SJSA1 (cell line): ENCODE measurements at regions not wholly inside any gene's neighbourhood (a gene's known extent, or its start where the extent isn't known, plus 50 kb on each side); places are given as distances from the start of the nearest gene placed in this dataset.

Experiments used
- DNase-seq, 2 experiments: peaks; one replicate each; pipeline ENCODE4 v3.0.0-alpha.2; 2015 to 2020; ENCODE audit warnings: low spot score in 2 of 2, low read depth in 1 of 2
- H3K27ac ChIP-seq: fragments of 250-450 bp; sonication (Bioruptor Pico); 2 replicates; pipeline ENCODE4 v1.5.1; 2020; ENCODE audit warnings: mild to moderate bottlenecking, moderate library complexity
- H3K27me3 ChIP-seq: fragments of 250-450 bp; sonication (Bioruptor Pico); replicated peaks from 2 replicates; pipeline ENCODE4 v1.5.1; 2020; ENCODE audit warnings: mild to moderate bottlenecking, moderate library complexity
- H3K36me3 ChIP-seq: fragments of 250-450 bp; sonication (Bioruptor Pico); 2 replicates; pipeline ENCODE4 v1.5.1; 2020; ENCODE audit warnings: mild to moderate bottlenecking
- H3K4me1 ChIP-seq: fragments of 250-450 bp; sonication (Bioruptor Pico); replicated peaks from 2 replicates; pipeline ENCODE4 v1.6.1; 2021; ENCODE audit warnings: mild to moderate bottlenecking
- H3K4me3 ChIP-seq: fragments of 250-450 bp; sonication (Bioruptor Pico); 2 replicates; pipeline ENCODE4 v1.5.1; 2020; ENCODE audit warnings: mild to moderate bottlenecking
- H3K9me3 ChIP-seq: fragments of 250-450 bp; sonication (Bioruptor Pico); replicated peaks from 2 replicates; pipeline ENCODE4 v1.5.1; 2020; ENCODE audit warnings: mild to moderate bottlenecking

GRCh38 chr1:60596791-60597750 is 485.3 kb upstream of the NFIA start:
- Histone ChIP-seq H3K4me3 (no peak overlapping the region), H3K36me3 (no peaks in the 10 kb centered on the region), H3K27me3 (no peaks in the 10 kb centered on the region), H3K27ac (peak overlapping the region; percentile 37), H3K9me3 (peaks cover 10% of the 10 kb centered on the region), H3K4me1 (peaks cover 17% of the 10 kb centered on the region)
- DNase-seq: peak in 1 of 2 experiments; percentile 6

- Histone ChIP-seq H3K36me3 (no peaks in the 10 kb centered on the region), H3K27ac (no peak overlapping the region), H3K4me3 (no peak overlapping the region), H3K4me1 (peaks cover 4% of the 10 kb centered on the region), H3K9me3 (peaks cover 9% of the 10 kb centered on the region), H3K27me3 (no peaks in the 10 kb centered on the region)
- DNase-seq: no peak
These were observed 490.8 kb upstream of the NFIA start for GRCh38 chr1:60591583-60591982.

- H3K4me3 ChIP-seq: no peak overlapping the region
- no peak overlapping the region for H3K27ac ChIP-seq
- DNase-seq: no peak
- H3K27me3 ChIP-seq: no peaks in the 10 kb centered on the region
- no peaks in the 10 kb centered on the region for H3K4me1 ChIP-seq
- 0 out of 2 replicates have a peak, but pooled peaks cover 3% of the 10 kb centered on the region for H3K9me3 ChIP-seq
- H3K36me3 ChIP-seq: no peaks in the 10 kb centered on the region
These were observed 492.4 kb upstream of the NFIA start for GRCh38 chr1:60589916-60590315.

- Histone ChIP-seq H3K9me3 (peaks cover 6% of the 10 kb centered on the region; the same call in 1 of the 2 replicates), H3K27ac (no peak overlapping the region), H3K27me3 (no peaks in the 10 kb centered on the region), H3K4me3 (no peak overlapping the region), H3K36me3 (no peaks in the 10 kb centered on the region), H3K4me1 (no peaks in the 10 kb centered on the region)
- no peak for DNase-seq
These were observed 493.2 kb upstream of the NFIA start for GRCh38 chr1:60589046-60589748.

GRCh38 chr1:60584371-60584770 is 498.0 kb upstream of the NFIA start:
- no peak overlapping the region for H3K4me3 ChIP-seq
- no peak overlapping the region for H3K27ac ChIP-seq
- no peaks in the 10 kb centered on the region for H3K36me3 ChIP-seq
- DNase-seq: no peak
- H3K27me3 ChIP-seq: no peaks in the 10 kb centered on the region
- H3K9me3 ChIP-seq: peaks cover 3% of the 10 kb centered on the region; the same call in 1 of the 2 replicates
- H3K4me1 ChIP-seq: no peaks in the 10 kb centered on the region

- Histone ChIP-seq H3K27me3 (no peaks in the 10 kb centered on the region), H3K4me1 (no peaks in the 10 kb centered on the region), H3K36me3 (no peaks in the 10 kb centered on the region), H3K27ac (no peak overlapping the region), H3K4me3 (no peak overlapping the region), H3K9me3 (peaks cover 3% of the 10 kb centered on the region; the same call in 1 of the 2 replicates)
- no peak for DNase-seq
These were observed 498.7 kb upstream of the NFIA start for GRCh38 chr1:60583696-60584095.

- no peaks in the 10 kb centered on the region for H3K27me3 ChIP-seq
- H3K27ac ChIP-seq: no peak overlapping the region
- H3K9me3 ChIP-seq: peaks cover 3% of the 10 kb centered on the region; the same call in 1 of the 2 replicates
- H3K4me1 ChIP-seq: no peaks in the 10 kb centered on the region
- no peak for DNase-seq
- H3K4me3 ChIP-seq: no peak overlapping the region
- no peaks in the 10 kb centered on the region for H3K36me3 ChIP-seq
These were observed 500.7 kb upstream of the NFIA start for GRCh38 chr1:60581455-60582220.

GRCh38 chr1:60577029-60577428 is 503.5 kb upstream of the C1orf87 start:
- no peaks in the 10 kb centered on the region for H3K27me3 ChIP-seq
- peaks cover 16% of the 10 kb centered on the region for H3K4me1 ChIP-seq
- no peak overlapping the region for H3K27ac ChIP-seq
- DNase-seq: no peak
- no peaks in the 10 kb centered on the region for H3K36me3 ChIP-seq
- H3K4me3 ChIP-seq: no peak overlapping the region
- no peaks in the 10 kb centered on the region; the same call in 1 of the 2 replicates for H3K9me3 ChIP-seq

- Histone ChIP-seq H3K4me3 (no peak overlapping the region), H3K36me3 (no peaks in the 10 kb centered on the region), H3K9me3 (no peaks in the 10 kb centered on the region), H3K27ac (no peak overlapping the region), H3K4me1 (peaks cover 16% of the 10 kb centered on the region), H3K27me3 (no peaks in the 10 kb centered on the region)
- no peak for DNase-seq
These were observed 501.9 kb upstream of the C1orf87 start for GRCh38 chr1:60575326-60575977.

GRCh38 chr1:60573726-60574409 is 500.3 kb upstream of the C1orf87 start:
- no peaks in the 10 kb centered on the region for H3K27me3 ChIP-seq
- H3K27ac ChIP-seq: peak overlapping the region; percentile 66
- DNase-seq: peak in 1 of 2 experiments; percentile 32
- H3K4me1 ChIP-seq: peaks cover 16% of the 10 kb centered on the region
- no peaks in the 10 kb centered on the region for H3K36me3 ChIP-seq
- H3K9me3 ChIP-seq: no peaks in the 10 kb centered on the region
- H3K4me3 ChIP-seq: no peak overlapping the region

- Histone ChIP-seq H3K9me3 (no peaks in the 10 kb centered on the region), H3K36me3 (no peaks in the 10 kb centered on the region), H3K4me3 (no peak overlapping the region), H3K4me1 (peaks cover 16% of the 10 kb centered on the region), H3K27me3 (no peaks in the 10 kb centered on the region), H3K27ac (peak overlapping the region; percentile 66)
- no peak for DNase-seq
These were observed 499.6 kb upstream of the C1orf87 start for GRCh38 chr1:60573121-60573520.

GRCh38 chr1:60572378-60572777 is 498.8 kb upstream of the C1orf87 start:
- Histone ChIP-seq H3K27me3 (no peaks in the 10 kb centered on the region), H3K4me1 (peaks cover 16% of the 10 kb centered on the region), H3K27ac (no peak overlapping the region), H3K4me3 (no peak overlapping the region), H3K9me3 (no peaks in the 10 kb centered on the region), H3K36me3 (no peaks in the 10 kb centered on the region)
- DNase-seq: no peak

- Histone ChIP-seq H3K36me3 (no peaks in the 10 kb centered on the region), H3K9me3 (no peaks in the 10 kb centered on the region), H3K27me3 (no peaks in the 10 kb centered on the region), H3K4me1 (peaks cover 16% of the 10 kb centered on the region), H3K27ac (no peak overlapping the region), H3K4me3 (no peak overlapping the region)
- no peak for DNase-seq
These were observed 498.2 kb upstream of the C1orf87 start for GRCh38 chr1:60571811-60572210.
